ENCODE measurements at regions not wholly inside any gene's neighbourhood (a gene's known extent, or its start where the extent isn't known, plus 50 kb on each side); places are given as distances from the start of the nearest gene placed in this dataset.

- H3K4me3 ChIP-seq (ENCODE audit: low read depth, low read length): no peak overlapping the region
- TF ChIP-seq, protein P1, sequence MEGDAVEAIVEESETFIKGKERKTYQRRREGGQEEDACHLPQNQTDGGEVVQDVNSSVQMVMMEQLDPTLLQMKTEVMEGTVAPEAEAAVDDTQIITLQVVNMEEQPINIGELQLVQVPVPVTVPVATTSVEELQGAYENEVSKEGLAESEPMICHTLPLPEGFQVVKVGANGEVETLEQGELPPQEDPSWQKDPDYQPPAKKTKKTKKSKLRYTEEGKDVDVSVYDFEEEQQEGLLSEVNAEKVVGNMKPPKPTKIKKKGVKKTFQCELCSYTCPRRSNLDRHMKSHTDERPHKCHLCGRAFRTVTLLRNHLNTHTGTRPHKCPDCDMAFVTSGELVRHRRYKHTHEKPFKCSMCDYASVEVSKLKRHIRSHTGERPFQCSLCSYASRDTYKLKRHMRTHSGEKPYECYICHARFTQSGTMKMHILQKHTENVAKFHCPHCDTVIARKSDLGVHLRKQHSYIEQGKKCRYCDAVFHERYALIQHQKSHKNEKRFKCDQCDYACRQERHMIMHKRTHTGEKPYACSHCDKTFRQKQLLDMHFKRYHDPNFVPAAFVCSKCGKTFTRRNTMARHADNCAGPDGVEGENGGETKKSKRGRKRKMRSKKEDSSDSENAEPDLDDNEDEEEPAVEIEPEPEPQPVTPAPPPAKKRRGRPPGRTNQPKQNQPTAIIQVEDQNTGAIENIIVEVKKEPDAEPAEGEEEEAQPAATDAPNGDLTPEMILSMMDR (IDR thresholded peaks at IDR 0.05; ENCODE audit: borderline replicate concordance, insufficient read depth, low read depth, low read length): no peak
Measured at GRCh38 chr5:7207979-7208378, 188.0 kb upstream of the ADCY2 start.

GRCh38 chr5:7208938-7209337 lies 187.0 kb upstream of the ADCY2 start:
- H3K4me3 ChIP-seq (ENCODE audit: low read depth, low read length): no peak overlapping the region
- TF ChIP-seq, protein P1 (IDR thresholded peaks at IDR 0.05; ENCODE audit: borderline replicate concordance, insufficient read depth, low read depth, low read length): no peak

DNA sequence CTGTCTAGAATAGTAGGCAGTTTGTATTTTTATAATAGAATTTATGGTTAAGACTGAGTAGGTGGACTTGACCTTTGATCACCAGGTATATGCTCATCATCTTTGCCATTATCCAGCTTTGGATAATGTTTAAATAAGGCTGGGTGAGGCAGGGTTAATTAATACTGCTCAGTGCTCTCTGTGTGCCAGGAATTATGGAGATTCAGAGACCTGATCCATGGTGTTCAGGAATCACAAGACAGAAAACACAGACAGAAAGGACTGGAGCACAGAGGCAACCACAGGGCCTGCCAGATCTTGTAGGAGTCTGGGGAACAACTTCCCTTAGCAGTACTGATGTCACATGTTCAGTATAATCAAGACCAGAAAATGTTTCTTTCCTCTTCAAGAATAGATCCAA lies 186.3 kb upstream of the ADCY2 start:
- no peak overlapping the region for H3K4me3 ChIP-seq (ENCODE audit: low read depth, low read length)
- TF ChIP-seq, protein P1 (IDR thresholded peaks at IDR 0.05; ENCODE audit: borderline replicate concordance, insufficient read depth, low read depth, low read length): no peak

- H3K4me3 ChIP-seq (ENCODE audit: low read depth, low read length): no peak overlapping the region
- TF ChIP-seq, protein P1 (IDR thresholded peaks at IDR 0.05; ENCODE audit: borderline replicate concordance, insufficient read depth, low read depth, low read length): no peak
Measured at GRCh38 chr5:7210549-7210948, 185.4 kb upstream of the ADCY2 start.

- H3K4me3 ChIP-seq (ENCODE audit: low read depth, low read length): no peak overlapping the region
- TF ChIP-seq, protein P1 (IDR thresholded peaks at IDR 0.05; ENCODE audit: borderline replicate concordance, insufficient read depth, low read depth, low read length): no peak
Measured at GRCh38 chr5:7213525-7213924, 182.4 kb upstream of the ADCY2 start.

DNA sequence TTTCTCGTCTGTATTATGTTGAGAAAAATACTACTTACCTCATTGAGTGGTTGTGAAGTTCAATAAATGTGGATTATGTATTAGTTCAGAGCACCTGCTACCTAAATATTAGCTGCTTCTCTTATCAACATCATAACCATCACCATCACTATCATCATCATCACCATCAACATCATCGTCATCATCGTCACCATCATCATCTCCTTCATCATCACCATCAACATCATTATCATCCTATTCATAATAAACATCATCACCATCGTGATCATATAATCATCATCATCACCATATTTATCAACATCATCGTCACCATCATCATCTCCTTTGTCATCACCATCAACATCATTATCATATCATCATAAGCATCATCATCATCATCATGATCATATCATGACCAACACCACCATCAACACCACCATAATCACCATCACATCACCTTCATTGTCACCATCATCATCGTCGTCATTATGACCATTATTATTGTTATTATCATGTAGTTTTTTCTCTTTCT lies 181.0 kb upstream of the ADCY2 start:
- TF ChIP-seq, protein P1 (IDR thresholded peaks at IDR 0.05; ENCODE audit: borderline replicate concordance, insufficient read depth, low read depth, low read length): no peak
- no peak overlapping the region for H3K4me3 ChIP-seq (ENCODE audit: low read depth, low read length)

GRCh38 chr5:7218141-7218540 lies 177.8 kb upstream of the ADCY2 start:
- TF ChIP-seq, protein P1 (IDR thresholded peaks at IDR 0.05; ENCODE audit: borderline replicate concordance, insufficient read depth, low read depth, low read length): no peak
- no peak overlapping the region for H3K4me3 ChIP-seq (ENCODE audit: low read depth, low read length)
